Endothelial cell of umbilical vein (primary cell): ENCODE measurements at regions not wholly inside any gene's neighbourhood (a gene's known extent, or its start where the extent isn't known, plus 50 kb on each side); places are given as distances from the start of the nearest gene placed in this dataset.

Experiments
- BruUV-seq: library from RNA; stranded (reverse); fragments of 400-500 nt; replicated peaks from 2 replicates; lab custom pipeline; 2021; lab: Mats Ljungman, UMichigan
- CTCF ChIA-PET: fragments of 300-600, 350-600 bp; sonication (Branson Sonifier 250); formaldehyde crosslinking; loops from one replicate; lab custom pipeline; 2021; ENCODE audit warnings: antibody characterized with exemption, inconsistent platforms; lab: Charles Lee
- POLR2A ChIA-PET: fragments of 300-600, 350-600 bp; sonication (Branson Sonifier 250); formaldehyde crosslinking; loops from one replicate; lab custom pipeline; 2021; ENCODE audit warnings: antibody characterized with exemption, inconsistent platforms; lab: Charles Lee
- DNase-seq: peaks from one replicate; pipeline ENCODE4 v3.0.0-alpha.2; 2011; ENCODE audit warnings: low read depth, low spot score
- FAIRE-seq: peaks from 2 replicates; lab custom pipeline; 2011; peaks lifted over from hg19 to GRCh38; lab: Jason Lieb, UNC
- H2AFZ ChIP-seq: 2 replicates; pipeline ENCODE4 v1.6.0; 2012; ENCODE audit warnings: low read depth, low read length, control low read depth, inconsistent platforms
- H3K27ac ChIP-seq: 2 replicates; pipeline ENCODE4 v1.5.1; 2011; ENCODE audit warnings: low read depth, mild to moderate bottlenecking, control low read depth, low read length, moderate library complexity; ENCODE audit not compliant: insufficient read depth
- H3K27me3 ChIP-seq, 2 experiments: 2 replicates each; pipeline versions ENCODE4 v1.6.0 to v1.6.1; 2011; ENCODE audit warnings: low read length in 2 of 2, mixed read lengths in 1 of 2; ENCODE audit not compliant: control insufficient read depth in 2 of 2, insufficient read depth in 2 of 2
- H3K36me3 ChIP-seq, 2 experiments: 2 replicates in 1 of 2; 3 replicates in 1 of 2; pipeline ENCODE4 v1.5.1; 2011; ENCODE audit warnings: low read length in 2 of 2, mild to moderate bottlenecking in 1 of 2, moderate library complexity in 1 of 2; ENCODE audit not compliant: control insufficient read depth in 2 of 2, insufficient read depth in 2 of 2; ENCODE audit errors: extremely low read depth in 1 of 2
- H3K4me1 ChIP-seq: 3 replicates; pipeline ENCODE4 v1.5.1; 2011; ENCODE audit warnings: mild to moderate bottlenecking, low read length; ENCODE audit not compliant: control insufficient read depth, insufficient read depth; ENCODE audit errors: extremely low read depth
- H3K4me2 ChIP-seq: 2 replicates; pipeline ENCODE4 v1.6.1; 2011; ENCODE audit warnings: low read length, control low read depth, mixed read lengths; ENCODE audit not compliant: insufficient read depth
- H3K4me3 ChIP-seq, 3 experiments: fragments of 200-600 bp in 1 of 3; sonication (generic), shearing (Covaris generic) in 1 of 3; replicated peaks in 1 of 3; 2 replicates each; pipeline ENCODE4 v1.5.1; 2011 to 2016; ENCODE audit warnings: control low read depth in 3 of 3, low read length in 3 of 3, mild to moderate bottlenecking in 2 of 3, inconsistent platforms in 1 of 3, low read depth in 1 of 3, moderate library complexity in 1 of 3; ENCODE audit not compliant: insufficient read depth in 1 of 3
- H3K79me2 ChIP-seq: 2 replicates; pipeline ENCODE4 v1.6.0; 2012; ENCODE audit warnings: low read length, inconsistent platforms; ENCODE audit not compliant: control insufficient read depth, insufficient read depth
- H3K9ac ChIP-seq: replicated peaks from 2 replicates; pipeline ENCODE3; 2011; ENCODE audit warnings: low read length, control low read depth; ENCODE audit not compliant: insufficient read depth; ENCODE audit errors: extremely low read depth
- H3K9me1 ChIP-seq: replicated peaks from 3 replicates; pipeline ENCODE4 v1.6.0; 2011; ENCODE audit warnings: mild to moderate bottlenecking, low read length; ENCODE audit not compliant: control insufficient read depth, insufficient read depth; ENCODE audit errors: extremely low read depth
- H3K9me3 ChIP-seq: replicated peaks from 2 replicates; pipeline ENCODE4 v1.5.1; 2012; ENCODE audit warnings: low read length, inconsistent platforms; ENCODE audit not compliant: control insufficient read depth, insufficient read depth
- H4K20me1 ChIP-seq: replicated peaks from 2 replicates; pipeline ENCODE3; 2011; ENCODE audit warnings: mild to moderate bottlenecking, low read length; ENCODE audit not compliant: control insufficient read depth, insufficient read depth; ENCODE audit errors: extremely low read depth
- EZH2 ChIP-seq: IDR thresholded peaks from 2 replicates; pipeline ENCODE4 v1.6.1; 2012; ENCODE audit warnings: borderline replicate concordance, low read depth, mild to moderate bottlenecking, moderate library complexity, low read length, inconsistent platforms; ENCODE audit not compliant: severe bottlenecking
- FOS ChIP-seq: IDR thresholded peaks from 2 replicates; pipeline ENCODE4 v1.6.1; 2011; ENCODE audit warnings: mild to moderate bottlenecking, low read length, moderate library complexity, borderline replicate concordance; ENCODE audit not compliant: insufficient read depth
- GATA2 ChIP-seq: IDR thresholded peaks from 2 replicates; pipeline ENCODE4 v1.7.0; 2011; ENCODE audit warnings: low read depth, mild to moderate bottlenecking, moderate library complexity, mixed read lengths, low read length; ENCODE audit not compliant: insufficient read length, insufficient read depth
- JUN ChIP-seq: IDR thresholded peaks from 2 replicates; pipeline ENCODE4 v1.6.1; 2011; ENCODE audit warnings: borderline replicate concordance, low read depth; ENCODE audit not compliant: insufficient read length, insufficient read depth
- MYC ChIP-seq: IDR thresholded peaks from one replicate; pipeline ENCODE4 v1.6.1; 2011; ENCODE audit warnings: mild to moderate bottlenecking, low read depth, low read length
- POLR2A ChIP-seq: IDR thresholded peaks from 2 replicates; pipeline ENCODE4 v1.6.1; 2012; ENCODE audit warnings: low read depth, mild to moderate bottlenecking, control low read depth, low read length
- POLR2AphosphoS5 ChIP-seq: IDR thresholded peaks from 2 replicates; pipeline ENCODE4 v1.6.1; 2012; ENCODE audit warnings: low read depth, mild to moderate bottlenecking, control low read depth, low read length, moderate library complexity; ENCODE audit not compliant: insufficient read depth
- dilution Hi-C: fragments of 300-500 bp; cut with MboI; formaldehyde crosslinking; loops from one replicate; pipeline ENCODE4 v1.15.0; 2019; ENCODE audit warnings: low sequenced_read_pairs; ENCODE audit not compliant: extremely low pct_ligation_motif_present
- intact Hi-C: fragments of 100-400 bp; cut with micrococcal nuclease; formaldehyde crosslinking; loops from one replicate; pipeline ENCODE4 v1.10.0; 2022
- TF ChIP-seq, protein P1 (sequence below): IDR thresholded peaks from 2 replicates; pipeline ENCODE4 v1.6.1; 2011; ENCODE audit not compliant: insufficient read depth, insufficient read length
- TF ChIP-seq, protein P2 (sequence below), 2 donors: IDR thresholded peaks; 1 replicate in 1 of 2; 2 replicates in 1 of 2; pipeline ENCODE4 v1.5.1; 2011; ENCODE audit warnings: low read length in 2 of 2, mild to moderate bottlenecking in 2 of 2, moderate library complexity in 2 of 2, control low read depth in 1 of 2, inconsistent platforms in 1 of 2, low read depth in 1 of 2; ENCODE audit not compliant: insufficient read depth in 1 of 2; ENCODE audit errors: extremely low read depth in 1 of 2

DNA sequence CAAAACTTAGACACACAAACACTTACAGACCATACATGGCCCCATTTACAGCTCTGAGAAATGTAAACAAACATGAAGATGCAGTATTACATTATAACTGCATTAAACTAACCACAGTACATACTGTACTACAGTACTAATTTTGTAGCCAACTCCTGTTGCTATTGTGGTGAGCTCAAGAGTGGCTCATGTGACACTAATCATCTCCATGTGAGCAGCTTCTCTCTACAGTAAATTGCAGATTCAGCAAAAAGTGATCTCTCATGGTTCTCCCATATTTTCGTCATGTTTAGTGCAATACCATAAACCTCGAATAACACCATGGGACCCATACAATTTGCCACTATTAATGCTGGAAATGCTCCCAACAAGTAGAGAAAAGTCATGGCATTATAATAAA is 860.4 kb downstream of the EPHA7 start:
- TF ChIP-seq, protein P1, sequence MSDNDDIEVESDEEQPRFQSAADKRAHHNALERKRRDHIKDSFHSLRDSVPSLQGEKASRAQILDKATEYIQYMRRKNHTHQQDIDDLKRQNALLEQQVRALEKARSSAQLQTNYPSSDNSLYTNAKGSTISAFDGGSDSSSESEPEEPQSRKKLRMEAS = no peak
- no peak for TF ChIP-seq JUN
- TF ChIP-seq, protein P2, sequence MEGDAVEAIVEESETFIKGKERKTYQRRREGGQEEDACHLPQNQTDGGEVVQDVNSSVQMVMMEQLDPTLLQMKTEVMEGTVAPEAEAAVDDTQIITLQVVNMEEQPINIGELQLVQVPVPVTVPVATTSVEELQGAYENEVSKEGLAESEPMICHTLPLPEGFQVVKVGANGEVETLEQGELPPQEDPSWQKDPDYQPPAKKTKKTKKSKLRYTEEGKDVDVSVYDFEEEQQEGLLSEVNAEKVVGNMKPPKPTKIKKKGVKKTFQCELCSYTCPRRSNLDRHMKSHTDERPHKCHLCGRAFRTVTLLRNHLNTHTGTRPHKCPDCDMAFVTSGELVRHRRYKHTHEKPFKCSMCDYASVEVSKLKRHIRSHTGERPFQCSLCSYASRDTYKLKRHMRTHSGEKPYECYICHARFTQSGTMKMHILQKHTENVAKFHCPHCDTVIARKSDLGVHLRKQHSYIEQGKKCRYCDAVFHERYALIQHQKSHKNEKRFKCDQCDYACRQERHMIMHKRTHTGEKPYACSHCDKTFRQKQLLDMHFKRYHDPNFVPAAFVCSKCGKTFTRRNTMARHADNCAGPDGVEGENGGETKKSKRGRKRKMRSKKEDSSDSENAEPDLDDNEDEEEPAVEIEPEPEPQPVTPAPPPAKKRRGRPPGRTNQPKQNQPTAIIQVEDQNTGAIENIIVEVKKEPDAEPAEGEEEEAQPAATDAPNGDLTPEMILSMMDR (IDR thresholded peaks at IDR 0.05; ENCODE audit: extremely low read depth in 1 of 2, insufficient read depth in 1 of 2, low read depth in 1 of 2, low read length in 2 of 2) = no peak
- no peak for TF ChIP-seq EZH2
- TF ChIP-seq MYC = no peak
- TF ChIP-seq POLR2AphosphoS5 = no peak
- no peak for TF ChIP-seq POLR2A
- TF ChIP-seq GATA2 = no peak
- no peak for TF ChIP-seq FOS
- no peak overlapping the region for H3K27ac ChIP-seq
- H4K20me1 ChIP-seq = no peaks in the 10 kb centered on the region
- ChIA-PET POLR2A (no interaction called here), CTCF (interaction anchor here (0.8 kb wide), 1 partner anchor 29 kb away, joined by 3 read pairs; no protein-coding TSS in a partner anchor)
- no peaks in the 10 kb centered on the region for H3K9me1 ChIP-seq
- H3K4me2 ChIP-seq = no peak overlapping the region
- H3K9ac ChIP-seq = no peak overlapping the region
- H3K9me3 ChIP-seq = no peaks in the 10 kb centered on the region
- no peaks in the 10 kb centered on the region for H3K27me3 ChIP-seq
- BruUV-seq = no TSS peak
- no peak overlapping the region for H3K4me3 ChIP-seq
- H3K36me3 ChIP-seq = no peaks in the 10 kb centered on the region
- H2AFZ ChIP-seq = no peak overlapping the region
- intact Hi-C loops (no loop called here), dilution Hi-C loops (no loop called here)
- H3K4me1 ChIP-seq = peaks cover 3% of the 10 kb centered on the region
- FAIRE-seq (no peak), DNase-seq (no peak)
- H3K79me2 ChIP-seq = no peaks in the 10 kb centered on the region
